ENCODE measurements at regions not wholly inside any gene's neighbourhood (a gene's known extent, or its start where the extent isn't known, plus 50 kb on each side); places are given as distances from the start of the nearest gene placed in this dataset.
A peak's percentile ranks its signal among the peaks of the same experiment; 100 is the strongest.

DNA sequence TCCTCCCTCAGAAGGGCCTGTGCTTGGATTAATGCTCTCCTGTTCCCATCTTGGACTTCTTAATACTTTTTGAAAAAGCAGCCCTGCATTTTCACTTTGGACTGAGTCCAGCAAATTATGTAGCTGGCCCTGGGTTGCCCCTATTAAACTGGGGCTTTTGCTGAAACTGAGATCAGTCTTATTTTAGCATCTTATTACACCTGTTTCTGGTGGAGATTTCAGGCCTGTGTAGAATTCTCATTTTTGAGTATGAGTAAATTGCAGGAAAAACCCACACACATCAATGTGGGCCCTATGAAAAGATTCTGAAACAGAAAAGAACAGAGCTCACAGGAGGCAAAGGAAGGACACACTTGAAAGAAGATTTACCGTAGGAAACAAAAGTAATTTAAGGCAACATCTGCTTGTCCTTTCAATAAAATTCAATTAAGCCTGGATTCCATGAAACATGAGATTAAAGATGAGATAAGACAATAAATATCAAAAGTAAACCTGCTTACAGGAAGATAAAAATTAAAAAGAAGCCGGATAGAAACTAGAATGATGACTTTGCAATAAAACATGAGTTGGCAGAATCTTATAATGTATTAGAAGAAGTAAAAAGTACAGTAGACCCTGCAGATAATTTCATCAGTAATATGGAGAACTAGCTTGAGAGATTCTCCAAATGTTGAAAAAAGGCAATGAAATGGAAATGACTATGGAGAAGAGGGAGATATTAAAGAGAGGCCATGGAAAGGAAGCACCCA is 90.7 kb upstream of the GCFC2 start:
- no peak for DNase-seq (ENCODE audit: low read depth)

DNA sequence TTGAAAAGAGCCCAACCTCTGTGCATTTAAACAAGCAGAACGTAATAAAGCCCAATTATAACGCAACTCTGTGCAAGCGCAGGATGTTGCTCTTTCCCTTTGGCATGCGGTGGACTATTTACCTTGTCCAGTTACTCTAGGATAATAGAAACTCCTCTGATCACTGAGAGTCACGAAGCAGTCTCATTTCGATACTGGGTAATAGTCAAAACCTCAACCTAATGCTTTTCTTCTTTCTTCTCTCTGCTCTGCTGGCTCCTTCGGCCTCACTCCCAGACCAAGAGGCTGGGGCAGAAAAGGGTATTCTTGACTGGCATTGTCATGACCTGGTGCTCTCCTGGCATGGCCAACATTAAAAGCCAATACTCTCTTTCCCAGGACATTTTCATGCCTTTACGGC is 89.7 kb upstream of the GCFC2 start:
- DNase-seq (ENCODE audit: low read depth) = no peak

DNA sequence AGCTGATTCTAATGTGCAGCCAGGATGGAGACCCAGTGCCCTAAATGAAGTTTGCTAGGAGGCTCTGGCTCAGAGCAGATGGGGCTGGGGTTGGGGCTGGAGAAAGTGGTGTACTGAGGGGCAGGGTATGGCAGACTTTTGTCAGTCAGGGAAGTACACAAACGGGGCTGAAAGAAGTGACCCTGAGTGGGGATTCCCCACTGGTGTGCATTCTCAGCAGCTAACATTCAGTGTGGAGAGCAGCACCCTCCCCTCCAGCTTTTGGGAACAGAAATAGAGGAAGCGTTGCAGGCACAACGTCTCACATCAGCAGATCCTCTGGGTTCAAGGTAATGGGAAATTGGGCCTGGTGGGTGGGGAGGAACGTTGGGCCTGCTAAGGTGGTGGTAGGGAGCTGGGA is 89.1 kb upstream of the GCFC2 start:
- DNase-seq (ENCODE audit: low read depth) = no peak

DNA sequence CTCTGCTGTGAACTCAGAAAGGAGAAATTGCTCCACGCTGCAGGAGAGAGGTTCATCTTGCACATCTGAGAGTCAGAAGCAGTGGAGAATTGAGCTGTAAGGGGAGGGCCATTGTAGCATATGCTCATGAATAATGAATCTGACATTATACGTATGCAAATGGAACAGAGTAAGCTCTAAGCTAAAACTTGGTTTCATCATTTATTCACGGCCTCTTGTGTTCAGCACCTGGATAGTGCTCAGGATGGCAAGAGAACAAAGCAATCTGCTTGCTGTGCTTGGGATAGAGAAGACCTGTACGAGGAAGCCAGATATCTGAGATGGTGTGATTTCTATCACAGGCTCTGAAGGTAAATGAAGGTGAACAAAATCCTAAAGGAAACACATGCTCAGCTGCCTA is 87.9 kb upstream of the GCFC2 start:
- no peak for DNase-seq (ENCODE audit: low read depth)

DNA sequence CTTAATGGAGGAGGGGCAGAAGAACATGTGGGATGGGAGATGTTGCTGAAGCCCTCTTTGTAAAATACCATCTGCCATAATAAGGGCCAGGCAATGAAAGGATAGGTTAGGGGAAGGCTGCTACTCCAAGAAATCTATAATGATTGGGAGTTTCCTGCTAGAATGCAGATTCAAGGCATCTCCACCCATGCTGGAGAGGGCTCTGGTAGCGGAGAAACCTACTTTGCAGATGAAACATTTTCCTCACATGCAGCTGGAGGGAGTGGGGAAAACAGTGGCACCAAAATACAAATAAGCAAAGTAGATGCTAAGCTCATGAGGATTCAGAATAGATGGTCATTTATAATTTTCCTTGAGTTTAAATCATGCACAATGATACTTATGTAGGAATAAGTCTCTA is 82.3 kb upstream of the GCFC2 start:
- DNase-seq (ENCODE audit: low read depth) = no peak

DNA sequence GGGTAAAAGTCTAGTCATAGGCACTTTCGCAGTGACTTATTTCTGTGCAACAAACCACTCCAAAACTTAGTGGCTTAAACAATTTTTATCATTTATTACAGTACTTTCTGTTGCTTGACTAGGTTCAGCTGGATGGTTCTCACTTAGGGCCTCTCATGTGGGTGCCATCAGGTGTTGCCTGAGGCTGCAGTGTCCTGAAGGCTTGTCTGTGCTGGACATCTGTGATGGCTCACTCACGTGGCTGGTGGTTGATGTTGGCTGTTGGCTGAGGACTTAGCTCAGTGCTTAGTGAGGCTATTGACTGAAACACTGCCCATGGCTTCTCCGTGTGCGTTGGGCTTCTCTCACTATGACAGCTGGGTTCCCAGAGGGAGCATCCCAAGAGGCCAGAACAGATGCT is 81.4 kb upstream of the GCFC2 start:
- DNase-seq (ENCODE audit: low read depth) = no peak

DNA sequence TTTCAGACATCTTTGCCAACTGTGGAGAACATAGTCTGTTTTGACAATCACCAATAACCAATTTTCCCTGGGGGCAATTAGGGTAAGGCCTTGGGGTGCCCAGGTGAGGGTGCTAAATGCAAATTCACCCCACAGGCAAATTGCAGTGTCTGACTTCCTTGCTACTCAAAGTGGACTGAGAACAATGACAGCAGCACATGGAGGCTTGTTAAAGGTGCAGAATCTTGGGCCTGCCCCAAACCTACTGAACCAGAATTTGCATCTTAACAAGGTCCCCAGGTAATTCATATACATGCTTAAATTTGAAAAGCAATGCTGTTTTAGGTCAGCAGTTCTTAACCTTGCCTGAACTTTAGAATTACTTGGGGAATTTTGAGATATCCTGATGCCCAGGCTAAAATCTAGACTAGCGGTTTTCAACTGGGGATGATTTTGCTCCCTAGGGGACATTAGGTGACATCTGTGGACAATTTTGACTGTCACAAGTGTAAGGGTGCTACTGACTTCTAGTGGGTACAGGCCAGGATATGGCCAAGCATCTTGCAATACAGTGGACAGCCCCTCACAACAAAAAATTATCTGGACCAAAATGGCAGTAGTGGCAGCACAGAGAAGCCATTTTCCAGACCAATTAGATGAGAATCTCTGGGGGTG is 80.2 kb upstream of the GCFC2 start:
- DNase-seq (ENCODE audit: low read depth) = no peak

DNA sequence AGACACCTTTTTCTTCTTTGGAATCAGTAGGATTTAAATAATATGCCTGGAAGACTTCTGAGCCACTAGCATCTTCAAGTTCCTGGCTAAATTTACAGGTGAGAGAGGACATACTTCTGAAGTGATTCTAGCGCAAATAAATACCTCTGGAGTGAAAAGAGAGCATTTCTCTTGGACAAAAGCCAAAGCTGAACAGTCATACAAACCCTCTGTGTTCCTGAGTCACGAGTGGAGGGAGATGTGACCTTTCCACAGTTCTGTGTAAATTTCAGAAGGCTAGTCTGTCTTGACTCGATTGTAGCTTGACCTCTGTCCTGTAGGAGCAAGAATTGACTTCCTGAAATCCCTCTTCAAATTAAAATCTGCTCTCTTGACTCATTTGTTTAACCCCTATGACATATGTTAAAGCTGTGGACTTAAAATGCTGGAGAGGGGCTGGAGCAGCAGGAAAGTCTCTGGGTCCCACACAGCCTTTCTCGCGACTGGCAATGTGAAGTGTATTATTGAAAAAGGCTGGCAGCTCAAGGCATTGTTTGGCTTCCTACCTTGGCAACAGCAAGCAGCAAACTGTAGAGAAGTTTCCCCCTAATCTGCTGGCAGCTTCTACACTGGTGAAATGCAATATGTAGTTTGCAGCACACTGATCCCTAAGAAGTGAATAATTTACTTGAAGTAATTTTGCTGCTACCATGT is 79.6 kb upstream of the GCFC2 start:
- DNase-seq (ENCODE audit: low read depth) = no peak

DNA sequence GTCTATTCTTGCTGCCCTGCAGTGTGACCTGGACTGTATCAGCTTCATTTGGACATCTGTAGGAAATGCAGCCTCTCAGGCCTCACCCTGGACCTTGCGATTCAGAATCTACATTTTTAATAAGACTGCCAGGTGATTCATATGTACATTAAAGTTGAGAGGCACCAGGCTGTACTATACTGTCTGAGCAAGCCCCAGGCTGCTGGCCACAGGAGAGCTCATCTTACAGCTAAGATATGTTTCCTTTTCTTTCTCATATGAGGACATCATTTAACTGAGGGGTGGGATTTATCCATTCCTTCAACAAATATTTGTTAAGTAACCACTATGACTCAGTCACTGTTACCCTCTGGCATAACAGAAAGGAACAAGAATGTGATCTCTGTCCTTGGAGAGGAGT is 78.2 kb upstream of the GCFC2 start:
- DNase-seq (ENCODE audit: low read depth) = no peak

DNA sequence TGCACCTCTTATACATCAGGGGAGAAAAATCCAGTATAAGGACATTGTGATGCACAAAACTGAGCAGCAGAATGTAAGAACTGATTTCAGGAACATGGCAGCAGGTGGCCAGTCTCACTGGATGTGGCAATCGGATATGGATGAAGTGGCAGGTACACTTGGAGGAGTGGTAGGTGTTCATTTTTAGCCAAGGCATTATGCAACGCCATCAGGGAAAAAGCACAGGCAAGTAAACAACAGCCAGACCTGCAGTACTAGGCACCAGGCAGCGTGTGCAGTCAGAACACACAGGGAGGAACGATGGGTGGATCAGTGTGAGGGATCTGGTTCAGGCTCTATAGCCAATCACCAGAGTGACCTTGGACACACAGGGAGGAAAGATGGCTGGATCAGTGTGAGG is 77.4 kb upstream of the GCFC2 start:
- DNase-seq (ENCODE audit: low read depth) = no peak

DNA sequence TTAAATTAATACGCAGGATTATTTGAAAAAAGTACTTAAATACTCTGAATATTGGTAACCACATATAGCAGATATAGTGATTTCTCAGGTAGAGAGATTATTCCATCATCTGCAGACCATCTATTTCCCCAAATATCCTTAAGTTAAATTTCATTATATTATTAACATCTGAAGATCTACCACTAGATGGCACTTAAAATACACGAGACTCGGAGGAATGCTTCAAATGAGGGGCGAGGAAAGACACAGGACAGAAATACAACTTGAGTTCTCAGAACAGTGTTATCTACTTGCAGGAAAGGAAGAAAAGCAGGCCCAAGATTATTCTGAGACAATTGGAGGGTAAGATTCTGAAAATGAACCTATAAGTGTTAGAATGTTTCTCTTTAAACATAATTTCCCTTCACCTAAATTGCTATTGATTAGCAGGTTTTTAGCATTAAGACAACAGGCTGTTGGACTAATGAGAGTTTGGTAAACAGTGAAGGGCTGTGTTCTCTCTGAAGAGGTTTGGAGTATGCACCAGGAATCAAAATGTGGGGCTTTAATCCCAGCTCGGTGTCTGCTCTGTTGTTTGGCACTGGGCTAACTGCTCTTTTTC is 76.9 kb upstream of the GCFC2 start:
- peak; percentile 56 for DNase-seq (ENCODE audit: low read depth)

DNA sequence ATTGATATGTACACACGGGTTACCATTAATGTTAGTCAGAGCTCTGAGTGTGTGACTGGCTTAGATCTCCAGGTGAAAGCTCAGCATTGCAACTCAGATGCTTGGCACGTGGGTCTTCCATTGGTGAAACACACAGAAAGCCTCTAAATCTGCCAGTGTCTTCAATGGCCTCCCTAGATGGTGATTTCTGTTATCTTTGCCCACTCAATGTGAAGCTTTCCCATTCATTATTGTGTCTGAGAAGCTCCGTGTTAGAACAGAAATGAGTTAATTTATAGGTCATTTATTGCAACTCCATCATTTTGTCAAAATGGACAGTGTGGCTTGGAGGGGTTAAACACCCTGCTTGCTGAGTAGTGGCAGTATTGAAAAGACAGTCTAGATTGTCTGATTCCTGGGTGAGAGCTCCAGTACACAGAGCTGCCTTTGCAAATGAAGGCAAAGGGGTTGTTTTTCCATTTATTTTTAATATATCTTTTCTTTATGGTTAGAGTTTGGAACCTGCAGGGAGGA is 64.7 kb upstream of the GCFC2 start:
- no peak for DNase-seq (ENCODE audit: low read depth)

DNA sequence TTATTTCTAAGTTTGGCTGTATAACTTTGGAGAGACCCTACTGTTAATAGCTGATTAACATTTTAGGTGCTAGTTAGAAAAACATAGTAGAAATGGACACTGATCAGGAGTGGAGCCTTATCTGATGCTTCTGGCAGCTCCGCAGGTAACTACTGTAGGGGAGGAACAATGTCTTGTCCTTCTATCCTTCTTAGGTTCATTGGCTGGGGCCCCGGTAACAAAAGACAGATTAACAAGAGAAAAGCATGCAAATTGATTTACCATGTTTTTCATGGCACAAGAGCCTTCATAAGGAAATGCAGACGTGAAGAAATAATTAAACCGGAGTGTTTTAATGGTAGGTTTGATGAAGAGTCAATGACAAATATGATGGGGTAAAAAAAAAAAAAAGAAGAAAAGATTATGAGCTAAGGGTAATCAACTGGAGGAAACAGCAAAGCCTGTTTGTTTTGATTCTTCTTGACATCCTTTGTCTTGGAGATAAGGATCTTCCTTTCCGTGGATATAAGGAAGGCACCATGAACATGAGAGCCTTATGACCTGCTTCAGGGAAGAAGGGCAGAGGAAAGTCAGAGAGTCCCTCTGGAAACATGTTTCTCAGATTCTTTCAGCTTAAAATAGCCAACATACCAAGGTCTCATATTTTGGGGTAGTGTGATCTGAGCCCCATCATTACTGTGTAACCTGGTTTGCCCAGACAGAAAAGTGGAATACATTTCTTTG is 62.4 kb upstream of the GCFC2 start:
- DNase-seq (ENCODE audit: low read depth) = no peak

DNA sequence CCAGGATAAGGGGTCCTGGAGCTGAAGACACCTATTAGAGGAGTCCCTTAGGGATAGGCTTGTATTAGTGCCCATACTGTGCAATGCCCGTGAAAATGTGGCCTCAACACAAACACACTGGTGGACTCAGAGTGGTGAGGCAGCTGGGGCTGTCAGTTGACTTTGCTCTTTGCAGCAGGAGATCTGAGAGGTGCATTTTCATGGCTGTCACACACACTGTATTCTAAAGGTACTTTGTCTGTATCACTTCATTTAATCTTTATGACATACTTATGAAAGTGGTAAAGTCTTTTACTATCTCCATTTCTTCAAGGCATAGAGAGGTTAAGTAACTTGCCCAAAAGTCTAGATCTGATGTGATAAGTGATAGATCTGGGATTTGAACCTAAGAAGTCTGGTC is 55.1 kb upstream of the GCFC2 start:
- no peak for DNase-seq (ENCODE audit: low read depth)

DNA sequence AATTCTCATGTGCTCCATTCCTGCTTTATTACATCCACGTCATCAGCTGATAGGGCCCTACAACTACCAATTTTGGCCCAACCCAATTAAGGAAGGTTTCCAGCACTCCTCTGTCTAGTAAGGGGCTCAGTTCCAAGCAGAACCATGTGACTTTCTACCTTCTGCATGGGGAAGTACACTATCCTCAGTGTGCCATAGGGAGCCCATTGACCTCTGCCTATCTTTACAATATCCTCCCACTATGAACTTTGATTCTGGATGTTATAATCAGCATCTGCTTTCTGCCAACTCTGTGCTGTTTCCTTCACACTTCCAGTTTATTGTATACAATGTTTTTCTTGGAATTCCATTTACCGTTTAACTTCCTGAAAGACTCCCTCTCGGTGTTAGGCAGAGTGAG is 53.9 kb upstream of the GCFC2 start:
- no peak for DNase-seq (ENCODE audit: low read depth)
